GM13976 (cell line): ENCODE measurements at regions not wholly inside any gene's neighbourhood (a gene's known extent, or its start where the extent isn't known, plus 50 kb on each side); places are given as distances from the start of the nearest gene placed in this dataset.
"Not testable (repeated sequence)": the region's sequence is repeated elsewhere in the genome, so short reads cannot be mapped to it uniquely, and the experiment has no call there.

Source experiments
- DNase-seq: peaks from one replicate; pipeline ENCODE4 v3.0.0; 2012; ENCODE audit warnings: low spot score
- CTCF ChIP-seq: IDR thresholded peaks from 2 replicates; pipeline ENCODE4 v1.5.1; 2012; ENCODE audit warnings: borderline replicate concordance, mild to moderate bottlenecking; ENCODE audit not compliant: insufficient read depth; ENCODE audit errors: extremely low read depth, missing control alignments, control extremely low read depth
- in situ Hi-C: fragments of 300-500 bp; cut with MboI; formaldehyde crosslinking; loops from one replicate; pipeline ENCODE4 v1.12.0; 2022; ENCODE audit warnings: low sequenced_read_pairs, mixed read lengths, inconsistent platforms; ENCODE audit not compliant: unreplicated experiment

GRCh38 chr3:157856078-157856939 lies 249.9 kb downstream of the SHOX2 start:
- TF ChIP-seq CTCF, result no peak
- no peak for DNase-seq
- in situ Hi-C loops, result loop anchor here (25.0 kb wide), 2 partner anchors 456 to 681 kb away; no protein-coding TSS in a partner anchor

GRCh38 chr3:157845839-157846238 lies 260.4 kb downstream of the SHOX2 start:
- DNase-seq, in situ Hi-C loops: not testable (repeated sequence)

DNA sequence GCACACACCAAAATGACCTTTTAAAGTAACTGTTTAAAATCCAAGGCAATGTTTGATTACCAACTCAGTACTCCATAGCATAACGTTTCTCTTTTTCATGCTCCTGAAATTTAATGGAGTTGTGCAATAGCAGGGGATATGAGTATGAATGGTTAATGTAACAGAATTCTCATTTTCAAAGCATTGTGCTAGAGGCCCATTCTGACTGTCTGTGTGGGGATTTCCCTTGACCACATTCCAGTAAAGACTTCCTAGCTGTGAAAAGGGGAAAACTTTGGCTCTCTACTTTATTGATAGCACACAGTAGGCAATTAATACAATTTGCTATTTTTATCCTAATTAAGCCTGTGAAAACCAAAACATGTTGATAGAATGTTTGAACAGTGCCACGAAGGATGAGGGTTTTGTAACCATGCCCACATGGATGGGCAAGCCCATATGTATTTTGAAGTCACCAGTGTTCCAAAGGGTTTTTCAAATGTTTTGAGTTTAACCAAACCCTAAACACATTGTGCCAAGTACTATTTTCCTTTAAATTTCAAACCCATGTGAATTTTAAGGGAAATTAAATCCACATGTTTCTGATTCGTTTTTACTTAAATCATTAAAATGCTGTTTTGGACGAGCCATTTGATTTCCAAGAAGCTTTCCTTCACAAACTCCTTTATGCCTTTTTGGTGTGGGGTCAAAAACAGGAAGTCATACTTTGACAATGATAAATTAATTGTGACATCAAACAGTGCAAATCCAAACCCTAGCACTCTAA lies 261.2 kb downstream of the SHOX2 start:
- TF ChIP-seq CTCF, result no peak
- in situ Hi-C loops, result no loop called here
- no peak for DNase-seq

- DNase-seq, result no peak
- no peak for TF ChIP-seq CTCF
- in situ Hi-C loops, result no loop called here
Observed at GRCh38 chr3:157844216-157844615, 262.0 kb downstream of the SHOX2 start.

- no peak for TF ChIP-seq CTCF
- no peak for DNase-seq
- in situ Hi-C loops, result no loop called here
Observed at GRCh38 chr3:157841029-157841428, 265.2 kb downstream of the SHOX2 start.

DNA sequence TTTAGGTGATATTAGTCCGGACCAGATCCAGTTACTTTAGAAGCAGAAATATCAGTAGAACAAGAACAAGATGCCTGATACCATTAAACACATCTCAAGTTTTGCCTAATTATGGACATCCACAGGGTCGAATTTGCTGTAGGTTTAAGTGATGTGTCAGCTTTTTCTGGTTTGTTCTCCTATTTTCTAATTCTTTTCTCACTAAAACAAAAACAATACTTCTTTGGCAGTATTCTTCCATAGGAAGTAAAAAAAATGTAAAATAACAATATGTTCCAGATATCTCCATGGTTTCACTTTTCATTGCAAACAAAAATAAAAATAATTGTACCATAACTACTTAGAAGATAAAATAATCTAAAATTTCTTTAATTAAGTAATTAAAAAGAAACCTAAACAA lies 265.7 kb downstream of the SHOX2 start:
- no peak for TF ChIP-seq CTCF
- in situ Hi-C loops, result no loop called here
- DNase-seq, result no peak

DNA sequence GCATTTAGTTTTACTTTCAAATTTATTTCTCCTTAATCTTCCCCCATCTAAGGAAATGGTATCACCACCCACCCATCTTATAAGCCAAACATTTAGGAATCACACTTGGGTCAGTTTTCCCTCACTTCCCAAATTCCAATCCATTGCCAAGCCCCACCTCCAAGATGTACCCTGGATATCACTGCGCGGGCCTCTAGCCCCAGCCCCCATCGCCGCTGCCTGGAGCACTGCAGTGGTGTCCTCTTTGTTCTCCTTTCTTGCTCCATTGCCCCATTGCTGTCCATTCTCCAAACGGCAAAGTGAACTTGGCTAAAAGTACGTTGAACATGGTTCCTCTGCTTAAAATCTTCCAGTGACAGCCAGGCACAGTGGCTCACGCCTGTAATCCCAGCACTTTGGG lies 267.8 kb downstream of the SHOX2 start:
- in situ Hi-C loops, result no loop called here
- DNase-seq, result no peak
- TF ChIP-seq CTCF, result no peak
